Epidermal melanocyte (primary cell): ENCODE measurements at regions not wholly inside any gene's neighbourhood (a gene's known extent, or its start where the extent isn't known, plus 50 kb on each side); places are given as distances from the start of the nearest gene placed in this dataset.
"Not testable (repeated sequence)": the region's sequence is repeated elsewhere in the genome, so short reads cannot be mapped to it uniquely, and the experiment has no call there.

Source experiments
- DNase-seq: peaks from one replicate; pipeline ENCODE4 v3.0.0; 2011; ENCODE audit warnings: low spot score; ENCODE audit not compliant: insufficient read length

DNA sequence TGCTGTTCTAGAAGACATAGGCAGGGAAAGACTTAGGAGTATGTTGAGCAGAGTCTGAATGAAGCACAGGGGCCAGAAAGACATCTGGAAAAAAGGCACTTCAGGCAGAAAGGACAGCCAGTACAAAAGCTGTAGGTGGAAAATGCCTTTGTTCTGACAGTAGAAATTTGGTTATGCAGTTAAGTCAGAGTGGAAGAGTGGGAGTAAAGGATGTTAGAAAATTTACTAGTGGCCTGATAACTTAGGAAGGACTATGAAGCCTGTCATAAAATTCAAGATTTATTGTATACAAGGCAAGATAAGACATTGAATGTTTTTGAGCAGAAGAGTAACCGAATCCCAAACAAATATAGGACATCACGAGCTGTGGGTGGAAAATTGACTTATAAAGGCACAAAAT lies 987.9 kb downstream of the PLA2G4A start:
- no peak for DNase-seq

DNA sequence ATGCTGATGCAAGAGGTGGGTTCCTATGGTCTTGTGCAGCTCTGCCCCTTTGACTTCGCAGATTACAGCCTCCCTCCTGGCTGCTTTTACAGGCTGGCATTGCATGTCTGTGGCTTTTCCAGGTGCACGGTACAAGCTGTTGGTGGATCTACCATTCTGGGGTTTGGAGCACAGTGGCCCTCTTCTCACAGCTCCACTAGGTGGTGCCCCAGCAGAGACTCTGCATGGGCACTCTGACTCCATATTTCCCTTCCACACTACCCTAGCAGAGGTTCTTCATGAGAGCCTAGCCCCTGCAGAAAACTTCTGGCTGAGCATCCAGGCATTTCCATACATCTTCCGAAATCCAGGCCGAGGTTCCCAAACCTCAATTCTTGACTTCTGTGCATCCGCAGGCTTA lies 989.0 kb downstream of the PLA2G4A start:
- DNase-seq = no peak

- no peak for DNase-seq
Measured at GRCh38 chr1:187819086-187819485, 990.3 kb downstream of the PLA2G4A start.

- no peak for DNase-seq
Measured at GRCh38 chr1:187836557-187836956, 1007.8 kb downstream of the PLA2G4A start.

- no peak for DNase-seq
Measured at GRCh38 chr1:187837787-187838186, 1009.0 kb downstream of the PLA2G4A start.

DNA sequence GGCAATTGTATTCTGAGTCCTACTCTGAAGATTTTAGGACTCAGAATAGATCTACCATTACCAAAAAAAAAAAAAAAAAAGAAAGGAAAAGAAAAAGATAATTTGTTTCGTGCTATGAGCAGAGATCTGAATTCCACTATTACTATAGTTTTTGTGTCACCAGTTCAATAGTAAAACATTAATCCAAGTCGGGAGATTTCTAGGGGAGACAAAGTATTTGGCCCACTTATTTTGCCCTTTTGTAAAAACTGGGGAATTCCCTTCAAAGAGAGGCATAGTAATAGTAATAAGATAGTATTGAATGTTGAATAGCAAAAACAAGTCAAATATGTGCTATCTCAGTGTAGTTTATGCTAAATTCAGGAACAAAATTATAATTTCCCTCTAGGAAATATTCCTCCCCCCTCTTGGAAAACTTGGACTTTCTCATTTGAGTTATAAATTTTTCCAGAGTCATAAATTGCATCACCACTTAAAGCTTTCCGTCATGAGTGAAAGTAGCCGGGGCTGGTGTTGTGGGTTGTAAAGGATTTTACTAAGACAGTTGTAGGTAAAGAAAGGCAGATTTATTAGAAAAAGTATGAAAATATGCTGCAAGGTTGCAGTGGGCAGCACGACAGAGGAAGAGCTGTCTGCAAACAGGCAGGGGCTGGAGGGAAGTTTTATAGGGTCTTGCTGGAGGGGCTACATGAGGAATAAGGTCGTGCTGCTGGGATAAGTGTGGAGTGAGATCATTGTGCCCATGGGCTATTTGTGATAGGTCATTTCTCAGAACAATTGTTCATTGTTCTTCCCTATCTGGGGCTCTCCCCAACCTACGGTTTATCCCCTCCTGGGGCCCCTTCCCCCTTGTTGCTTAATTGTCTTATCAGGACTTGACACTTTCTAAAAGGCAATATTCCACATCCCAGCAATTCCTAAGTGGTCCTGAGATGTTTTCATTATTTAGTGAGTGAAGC lies 1009.9 kb downstream of the PLA2G4A start:
- DNase-seq = no peak

GRCh38 chr1:187839873-187840272 lies 1011.1 kb downstream of the PLA2G4A start:
- no peak for DNase-seq

GRCh38 chr1:187840557-187840956 lies 1011.8 kb downstream of the PLA2G4A start:
- no peak for DNase-seq

DNA sequence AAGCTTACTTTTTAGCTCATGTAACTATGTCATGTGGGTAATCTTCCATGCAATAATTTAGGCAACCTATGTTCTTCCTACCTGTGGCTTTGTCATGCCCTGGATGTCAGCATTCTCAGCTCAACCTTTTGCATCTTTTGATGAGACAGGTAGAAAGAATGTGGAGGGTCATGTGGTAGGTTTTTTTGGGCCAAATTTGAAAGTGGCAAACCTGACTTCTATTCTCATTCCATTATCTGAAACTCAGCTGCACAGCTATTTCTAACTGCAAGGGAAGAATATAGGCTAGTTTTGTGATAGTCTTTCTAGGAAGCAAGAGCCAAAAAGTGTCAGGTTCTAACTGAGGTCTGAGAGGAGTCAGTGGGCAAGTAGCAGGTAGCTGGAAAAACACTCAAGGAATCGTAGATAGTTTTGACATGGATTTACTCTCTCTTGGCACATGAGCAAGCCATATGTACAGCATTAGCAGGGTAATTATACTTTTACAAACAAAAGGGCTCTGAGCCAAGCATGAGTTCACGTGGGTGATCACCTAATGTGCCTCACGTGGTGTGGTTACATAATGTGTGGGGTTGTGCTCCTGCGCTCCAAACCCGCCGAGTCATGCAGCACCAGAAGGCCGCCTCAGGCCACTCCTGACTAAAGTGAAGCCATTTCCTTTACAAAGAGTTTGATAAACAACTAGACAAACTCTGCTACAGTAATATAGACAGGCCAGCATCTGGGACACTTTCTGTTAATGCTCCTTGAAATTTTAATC lies 1013.8 kb downstream of the PLA2G4A start:
- DNase-seq = no peak

DNA sequence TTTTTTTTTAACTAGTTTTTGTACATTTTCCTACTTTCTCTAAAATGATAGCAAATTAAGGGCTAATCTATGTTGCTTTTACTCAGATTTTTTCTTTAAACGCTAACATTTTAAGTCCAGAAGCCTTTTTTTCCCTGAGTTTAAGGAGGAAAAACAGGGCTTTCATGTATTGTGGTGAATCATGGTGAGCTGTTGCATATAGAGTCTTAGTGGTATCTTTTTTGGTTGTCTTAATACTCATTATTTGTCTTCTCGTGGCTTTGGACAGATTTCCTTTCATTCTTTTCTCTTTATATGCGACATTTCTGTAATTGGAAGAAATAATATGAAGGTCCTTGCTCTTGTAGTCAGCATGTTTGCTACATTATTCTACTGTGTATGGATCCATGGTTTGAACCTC lies 1015.6 kb downstream of the PLA2G4A start:
- DNase-seq = no peak

DNA sequence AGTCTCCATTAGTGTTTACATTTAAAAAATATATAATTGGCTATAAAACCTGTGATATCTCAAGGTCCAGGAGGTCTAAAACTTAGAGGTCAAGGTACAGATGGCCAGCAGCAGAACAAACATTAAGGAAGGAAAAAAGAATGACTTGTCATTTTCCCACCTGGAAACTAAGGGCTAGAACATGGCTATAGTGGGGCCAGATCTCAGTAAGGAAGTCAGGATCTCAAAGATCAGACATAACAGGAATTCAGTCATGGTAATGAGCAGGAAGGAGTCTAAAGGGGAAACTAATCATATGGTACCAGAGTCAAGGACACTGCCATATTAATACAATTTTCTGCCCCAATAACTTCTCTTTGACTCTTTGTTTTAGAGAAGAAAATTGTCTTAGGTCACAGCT lies 1018.8 kb downstream of the PLA2G4A start:
- DNase-seq = no peak

DNA sequence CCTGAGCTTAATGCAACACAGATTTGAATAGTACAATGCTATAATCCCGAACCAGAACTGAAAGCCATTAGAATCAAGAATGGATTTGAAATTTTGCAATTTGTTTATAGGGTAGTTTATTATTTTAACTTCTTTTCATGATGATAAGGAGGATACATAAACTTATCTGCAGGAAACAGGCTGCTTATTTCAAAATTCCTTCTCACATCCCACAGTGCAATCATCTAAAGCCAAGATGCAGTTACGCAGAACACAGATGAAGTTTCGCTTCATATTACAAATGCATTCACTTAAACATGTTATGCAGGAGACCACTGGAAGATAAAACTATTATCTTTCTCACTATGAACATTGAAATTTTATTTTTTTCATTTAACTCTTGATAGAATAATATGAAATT lies 1019.6 kb downstream of the PLA2G4A start:
- DNase-seq = no peak

- not testable (repeated sequence) for DNase-seq
Measured at GRCh38 chr1:187850146-187850545, 1021.4 kb downstream of the PLA2G4A start.

DNA sequence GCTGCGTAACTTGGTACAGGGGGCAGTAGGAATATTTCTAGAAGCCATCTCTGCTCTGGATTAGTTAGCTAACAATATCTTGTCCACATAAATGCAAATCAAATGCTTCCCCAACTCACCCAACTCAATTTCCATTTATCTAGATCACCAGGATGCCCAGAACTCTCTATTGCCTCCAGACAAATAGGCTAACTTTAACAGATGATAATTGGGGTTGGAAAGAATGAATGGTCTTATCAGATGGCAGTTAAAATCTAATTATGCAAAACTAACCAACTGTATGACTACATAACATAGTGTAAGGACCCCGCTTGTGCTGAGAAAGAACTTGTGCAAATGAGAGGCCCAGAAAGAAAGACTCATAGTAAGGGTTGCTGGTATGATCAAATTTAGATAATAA lies 1024.8 kb downstream of the PLA2G4A start:
- DNase-seq = no peak

DNA sequence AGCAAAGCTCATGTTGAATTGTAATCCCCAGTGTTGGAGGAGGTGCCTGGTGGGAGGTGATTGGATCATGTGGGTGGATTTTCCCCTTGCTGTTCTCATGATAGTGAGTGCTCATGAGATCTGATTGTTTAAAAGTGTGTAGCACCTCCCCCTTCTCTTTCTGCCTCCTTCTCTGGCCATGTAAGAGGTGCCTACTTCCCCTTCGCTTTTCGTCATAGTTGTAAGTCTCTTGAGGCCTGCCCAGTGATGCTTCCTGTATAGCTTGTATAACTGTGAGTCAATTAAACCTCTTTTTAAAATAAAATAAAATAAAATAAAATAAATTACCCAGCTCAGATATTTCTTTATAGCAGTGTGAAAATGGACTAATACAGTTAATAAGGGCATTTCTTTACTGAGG lies 1025.7 kb downstream of the PLA2G4A start:
- no peak for DNase-seq

DNA sequence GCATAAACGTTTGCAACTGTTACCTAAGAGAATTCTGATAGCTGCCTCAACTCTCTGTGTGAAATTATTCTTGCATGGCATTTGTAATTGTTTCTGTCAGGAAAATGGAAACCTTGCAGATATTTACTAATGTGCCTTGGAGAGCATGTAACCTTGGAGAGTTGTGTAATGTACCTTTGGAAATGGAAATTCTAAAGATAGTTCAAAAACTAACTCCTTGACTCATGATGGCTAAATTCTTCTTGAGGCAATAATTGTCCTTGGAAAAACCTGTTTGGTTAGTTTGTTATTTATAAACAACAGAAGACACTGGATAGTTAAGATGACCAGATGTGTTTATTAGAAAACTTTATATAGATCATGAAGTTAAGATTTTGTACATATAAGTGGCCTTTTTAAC lies 1033.8 kb downstream of the PLA2G4A start:
- DNase-seq = no peak

DNA sequence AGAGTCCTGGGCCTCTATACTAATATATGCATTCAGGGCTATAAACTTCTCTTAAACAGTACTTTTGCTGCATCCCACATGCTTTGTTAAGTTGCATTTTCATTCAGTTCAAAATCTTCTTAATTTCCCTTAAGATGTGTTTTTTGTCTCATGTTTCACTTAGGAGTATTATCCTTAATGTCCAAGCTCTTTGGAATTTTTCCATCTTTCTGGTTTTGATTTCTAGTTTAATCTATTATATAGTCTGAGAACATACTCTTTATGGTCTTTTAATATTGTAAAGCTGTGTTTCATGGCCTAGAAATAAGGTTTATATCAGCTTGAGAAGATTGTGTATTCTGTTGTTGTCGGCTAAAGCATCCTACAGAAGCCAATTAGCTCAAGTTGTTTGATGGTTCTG lies 1041.8 kb downstream of the PLA2G4A start:
- no peak for DNase-seq

DNA sequence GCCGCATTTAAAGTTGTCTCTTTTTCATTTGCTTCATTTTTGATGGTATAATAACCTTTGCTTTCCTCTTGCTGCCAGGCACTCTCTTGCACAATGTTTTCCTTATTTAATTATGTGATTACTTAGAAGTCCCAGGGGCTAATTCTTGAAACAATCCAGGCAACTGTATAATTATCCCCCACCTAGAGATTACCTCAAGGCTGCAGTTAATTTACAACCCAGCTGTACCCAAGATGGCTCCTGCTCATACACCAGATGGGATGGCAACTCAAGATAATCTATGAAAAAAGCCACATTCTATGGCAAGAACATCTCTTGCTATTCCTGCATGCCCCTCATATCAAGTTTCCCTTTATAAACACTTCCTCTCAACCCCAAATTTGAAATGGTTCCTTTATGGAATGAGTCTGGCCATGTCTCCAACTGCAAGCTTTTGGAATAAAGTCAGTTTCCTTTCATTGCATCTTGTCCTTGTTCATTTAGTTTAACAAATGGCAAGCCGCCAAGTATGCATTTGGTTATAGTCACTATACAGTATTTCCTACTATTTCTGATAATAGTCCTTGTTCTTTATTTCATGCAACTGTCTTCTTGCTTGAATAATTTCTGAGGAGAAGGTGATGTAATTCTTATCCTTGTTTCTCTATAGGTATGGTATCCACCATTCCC lies 1042.6 kb downstream of the PLA2G4A start:
- DNase-seq = no peak

DNA sequence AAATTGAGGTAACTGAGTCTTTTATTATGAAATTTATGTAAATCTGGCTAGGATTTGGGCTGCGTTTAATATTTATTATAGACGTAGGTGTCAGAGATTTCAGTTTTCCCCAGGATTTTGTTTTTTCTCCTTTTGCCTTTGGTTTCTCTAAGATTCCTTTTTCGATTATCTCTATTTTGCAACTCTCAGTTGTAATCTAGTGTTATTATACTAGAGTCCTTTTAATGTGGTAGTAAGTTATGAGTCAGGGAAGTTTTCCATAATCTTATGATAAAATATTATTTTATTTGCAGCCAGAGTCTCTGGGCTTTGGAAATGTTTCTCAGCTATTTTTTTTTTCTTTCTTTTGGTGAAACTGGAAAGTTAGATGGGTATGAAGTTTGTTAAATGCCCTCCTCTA lies 1043.8 kb downstream of the PLA2G4A start:
- DNase-seq = no peak

- no peak for DNase-seq
Measured at GRCh38 chr1:187873126-187873525, 1044.4 kb downstream of the PLA2G4A start.

DNA sequence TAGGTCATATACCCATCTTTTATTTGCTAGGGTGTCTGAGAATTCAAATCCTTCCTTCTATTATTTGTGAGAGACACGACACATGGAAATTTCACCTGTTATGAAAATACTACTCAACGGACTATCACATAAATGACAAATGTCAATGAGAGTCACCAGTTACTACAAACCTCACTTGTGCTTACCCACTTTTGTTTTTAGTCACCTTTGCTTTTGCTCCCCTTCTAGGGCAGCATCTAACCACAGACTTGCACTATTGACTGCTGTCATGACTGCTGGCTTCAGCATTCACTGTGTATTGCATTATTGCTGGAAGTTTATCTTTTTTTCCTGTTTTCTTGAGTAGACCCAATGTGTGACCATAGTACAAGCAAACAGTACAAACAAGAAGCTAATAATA lies 1048.0 kb downstream of the PLA2G4A start:
- no peak for DNase-seq

DNA sequence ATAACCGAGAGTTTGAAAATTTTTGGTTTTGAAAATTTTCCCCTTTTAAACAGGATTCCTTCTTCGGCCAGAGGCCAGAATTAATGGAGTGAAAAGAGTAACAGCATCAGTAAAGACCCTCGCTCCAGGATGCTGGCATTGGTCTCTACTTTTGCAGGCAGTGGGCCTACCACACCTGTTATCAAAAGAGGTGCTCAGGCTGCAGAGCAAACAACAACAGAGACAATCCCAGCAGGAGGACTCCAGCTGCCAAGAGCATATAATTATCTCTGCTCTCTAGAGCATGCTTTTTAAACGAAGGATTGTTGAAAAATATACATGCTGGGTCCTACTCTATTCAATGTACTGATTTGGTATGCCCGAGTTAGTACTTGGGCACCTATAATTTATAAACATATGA lies 1048.5 kb downstream of the PLA2G4A start:
- DNase-seq = no peak
